Sciatic nerve (tissue), 2 donors: ENCODE measurements at regions not wholly inside any gene's neighbourhood (a gene's known extent, or its start where the extent isn't known, plus 50 kb on each side); places are given as distances from the start of the nearest gene placed in this dataset.
A peak's percentile ranks its signal among the peaks of the same experiment; 100 is the strongest.

ENCODE experiments used
- ATAC-seq: fragments of 200-7000 bp; cut with Tn5 transposase; one replicate; pipeline ENCODE4 v1.9.1; 2020; ENCODE audit warnings: mild to moderate bottlenecking, moderate library complexity
- DNase-seq: peaks from one replicate; pipeline ENCODE4 v3.0.0-alpha.2; 2020; ENCODE audit warnings: low spot score
- intact Hi-C: fragments of 100-400 bp; cut with DNase I; formaldehyde crosslinking; loops from one replicate; pipeline ENCODE4 v1.14.2; 2022
- donor health status: DM: no; HTN: no; CAD: no.
- donor health status: DM: no; HTN: no; CAD: no.

GRCh38 chr3:177512945-177513814 lies 315.9 kb upstream of the TBL1XR1 start:
- no peak for DNase-seq
- intact Hi-C loops: no loop called here
- peak; percentile 55 for ATAC-seq

- no peak for ATAC-seq
Observed at GRCh38 chr3:177513815-177514610, 316.7 kb upstream of the TBL1XR1 start.

GRCh38 chr3:177514611-177515499 lies 317.6 kb upstream of the TBL1XR1 start:
- no peak for DNase-seq
- ATAC-seq: no peak
- intact Hi-C loops: no loop called here

More at GRCh38 chr3:177513815-177514610, 316.7 kb upstream of the TBL1XR1 start:
- no peak for DNase-seq
- intact Hi-C loops: no loop called here

GRCh38 chr3:177515786-177516157 lies 318.5 kb upstream of the TBL1XR1 start:
- ATAC-seq: no peak
- intact Hi-C loops: no loop called here

GRCh38 chr3:177516158-177517011 lies 319.1 kb upstream of the TBL1XR1 start:
- peak; percentile 80 for ATAC-seq
- DNase-seq: no peak
- intact Hi-C loops: no loop called here

More at GRCh38 chr3:177515786-177516157, 318.5 kb upstream of the TBL1XR1 start:
- no peak for DNase-seq

GRCh38 chr3:177517906-177518305 lies 320.6 kb upstream of the TBL1XR1 start:
- DNase-seq: no peak
- no peak for ATAC-seq
- intact Hi-C loops: no loop called here

DNA sequence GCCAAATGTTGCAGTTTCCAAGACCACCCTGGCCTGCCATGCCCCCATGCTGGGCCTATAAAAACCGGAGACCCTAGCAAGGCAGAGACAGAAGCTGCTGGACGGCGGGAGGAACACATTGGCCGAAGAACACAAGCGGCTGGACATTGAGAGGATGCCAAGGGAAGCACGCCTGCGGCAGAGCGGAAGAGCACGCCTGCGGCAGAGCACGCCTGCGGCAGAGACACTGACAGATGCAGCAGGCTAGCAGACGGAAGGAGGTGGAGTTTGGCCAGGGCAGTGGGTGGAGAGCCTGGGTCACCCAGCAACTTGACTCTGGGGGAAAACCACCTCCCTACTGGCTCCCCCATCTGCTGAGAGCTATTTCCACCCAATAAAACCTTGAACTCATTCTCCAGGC lies 322.3 kb upstream of the TBL1XR1 start:
- peak; percentile 63 for ATAC-seq
- intact Hi-C loops: no loop called here
- DNase-seq: no peak

GRCh38 chr3:177521305-177521704 lies 324.0 kb upstream of the TBL1XR1 start:
- intact Hi-C loops: no loop called here
- DNase-seq (no peak), ATAC-seq (no peak)

DNA sequence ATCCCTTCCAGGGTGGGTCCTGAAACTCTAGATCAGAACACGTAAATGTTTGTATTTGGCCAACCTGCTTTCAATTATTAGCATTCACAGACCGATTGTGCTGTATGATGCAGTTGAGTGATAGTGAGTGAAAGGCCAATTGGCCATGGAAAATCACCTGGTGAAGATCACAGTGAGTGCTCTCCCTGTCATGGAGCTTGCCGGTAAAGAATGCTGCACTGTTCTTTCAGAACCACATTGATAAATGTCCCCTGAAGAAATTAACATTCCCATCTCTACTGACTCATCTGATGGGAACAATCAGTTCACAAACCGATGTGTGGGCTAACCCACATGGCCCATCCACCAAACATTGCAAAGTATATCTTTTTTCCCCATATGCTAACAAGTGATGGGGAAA lies 324.8 kb upstream of the TBL1XR1 start:
- ATAC-seq: no peak
- no peak for DNase-seq
- intact Hi-C loops: no loop called here

DNA sequence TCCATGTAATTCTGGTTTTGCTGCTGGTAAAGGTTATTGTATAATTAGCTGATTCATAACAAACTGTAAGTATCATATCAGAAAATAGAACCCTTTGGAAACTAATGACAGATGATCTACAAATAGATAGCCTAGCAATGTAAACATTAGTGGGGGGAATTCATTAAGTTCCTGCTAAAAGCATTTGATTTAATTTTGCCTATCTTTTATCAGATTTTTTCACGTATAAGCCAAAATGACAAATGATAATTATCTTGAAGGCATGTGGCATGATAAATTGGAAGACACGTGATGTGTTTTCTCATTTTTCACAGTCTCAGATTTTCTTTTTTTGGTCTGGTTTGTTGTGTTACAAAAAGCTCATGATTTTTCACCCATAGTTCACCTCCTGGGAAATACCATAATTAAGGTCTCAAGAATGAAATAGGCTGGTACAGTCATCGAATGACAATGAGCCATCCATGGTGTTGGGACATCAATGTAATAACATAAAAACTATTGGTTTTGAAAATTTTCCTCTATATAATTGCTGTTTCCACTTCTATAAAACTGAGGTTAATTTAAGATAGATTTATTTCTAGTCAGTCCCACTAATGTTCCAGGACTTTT lies 325.9 kb upstream of the TBL1XR1 start:
- DNase-seq (no peak), ATAC-seq (no peak)
- intact Hi-C loops: no loop called here

DNA sequence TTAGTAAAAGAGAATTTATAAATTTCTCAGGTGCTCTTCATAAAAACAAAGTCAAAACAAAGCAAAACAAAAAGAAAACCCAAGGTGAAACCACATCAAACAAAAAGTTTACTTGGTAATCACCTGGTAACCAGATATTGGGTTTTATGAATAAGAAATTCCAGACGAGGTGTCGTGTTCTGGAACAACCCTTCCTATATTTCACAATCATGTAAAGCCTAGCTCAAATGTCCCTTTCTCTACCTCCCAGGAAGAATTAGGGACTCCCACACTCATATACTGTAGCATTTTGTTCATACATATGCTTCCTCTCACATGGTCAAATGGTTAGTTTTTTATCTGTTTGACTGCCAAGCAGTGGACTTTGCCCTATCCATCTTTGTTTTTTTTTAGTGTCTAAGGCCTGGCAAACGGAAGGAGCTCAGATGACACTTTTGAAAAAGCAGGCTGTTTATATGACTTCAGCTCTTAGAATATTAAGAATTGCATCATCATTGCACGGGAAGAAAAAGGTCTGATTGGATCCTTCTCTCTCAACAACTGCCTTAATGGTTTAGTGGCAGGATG lies 326.7 kb upstream of the TBL1XR1 start:
- ATAC-seq (no peak), DNase-seq (no peak)
- intact Hi-C loops: no loop called here

- no peak for DNase-seq
- intact Hi-C loops: no loop called here
- ATAC-seq: no peak
Observed at GRCh38 chr3:177524742-177525141, 327.5 kb upstream of the TBL1XR1 start.

DNA sequence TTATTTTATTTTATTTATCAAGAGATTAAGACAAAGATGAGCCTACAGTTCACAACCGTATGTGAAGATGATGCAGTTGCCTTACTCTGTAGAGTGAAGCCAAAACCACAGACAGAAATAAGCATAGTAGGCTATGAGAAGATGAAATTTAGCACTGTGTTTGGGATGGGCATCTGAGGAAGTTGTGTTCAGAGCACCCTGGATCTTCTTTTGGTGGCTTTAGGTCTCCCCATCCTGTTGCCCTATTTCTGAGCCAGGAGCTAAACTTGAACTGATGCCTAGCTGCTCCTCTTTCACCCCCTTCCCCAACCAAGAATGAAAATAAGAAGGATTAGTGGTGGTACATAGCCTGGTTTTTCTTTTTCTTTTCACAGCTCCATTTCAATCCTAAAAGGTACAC lies 328.1 kb upstream of the TBL1XR1 start:
- intact Hi-C loops: no loop called here
- ATAC-seq (no peak), DNase-seq (no peak)

DNA sequence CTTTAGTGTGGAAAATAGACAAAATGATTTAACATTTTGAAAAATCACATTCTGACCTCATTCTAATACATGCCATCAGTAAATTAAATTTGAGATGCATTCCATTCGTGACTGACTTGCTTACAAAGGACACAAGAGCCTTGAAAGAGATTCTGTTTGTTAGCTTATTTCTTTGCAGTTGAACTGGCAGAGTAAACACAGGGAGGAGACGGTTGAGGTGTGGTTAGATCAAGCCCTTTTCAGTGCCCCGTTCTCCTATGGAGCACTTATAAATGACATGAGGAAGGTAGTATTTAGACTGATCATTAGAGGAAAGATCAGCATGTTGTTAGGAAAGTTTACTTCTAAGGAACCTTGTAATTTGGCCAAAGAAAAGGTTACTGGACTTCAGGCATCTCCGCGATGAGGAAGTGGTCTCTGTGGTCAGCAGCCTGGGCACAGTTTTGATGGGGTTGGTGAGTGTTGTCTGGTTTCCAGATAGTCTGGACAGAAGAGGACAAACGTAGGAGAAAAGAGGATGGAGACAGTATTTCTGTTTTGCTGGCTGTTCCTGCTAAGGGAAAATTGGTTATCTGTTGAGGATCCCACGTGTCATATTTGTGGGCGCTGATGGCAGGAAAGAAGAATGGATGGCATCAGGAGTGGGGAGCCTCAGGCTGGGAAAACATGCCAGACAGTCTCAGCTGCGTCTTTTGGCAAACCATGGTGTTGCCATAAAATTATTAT lies 328.9 kb upstream of the TBL1XR1 start:
- intact Hi-C loops: no loop called here
- ATAC-seq (peak; percentile 27), DNase-seq (no peak)

DNA sequence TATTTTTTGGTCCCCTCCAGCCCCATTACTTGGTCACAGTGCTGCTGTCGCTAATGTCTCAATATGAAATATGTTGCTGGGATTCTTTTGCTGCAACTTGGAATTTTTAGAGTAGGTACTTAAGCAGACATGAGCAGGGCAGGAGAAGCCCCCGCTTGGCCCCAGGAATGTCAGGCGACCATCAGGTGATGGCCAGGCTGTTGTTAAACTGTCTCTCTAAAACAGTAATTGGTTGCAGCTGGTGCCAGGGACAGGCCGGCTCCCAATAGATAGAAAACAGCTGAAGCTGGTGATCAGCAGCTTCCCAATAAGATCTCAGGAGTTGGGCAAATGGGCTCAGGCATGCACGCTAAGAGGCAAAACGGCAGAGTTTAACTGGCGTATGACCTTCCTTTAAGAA lies 329.9 kb upstream of the TBL1XR1 start:
- DNase-seq: no peak
- intact Hi-C loops: no loop called here
- no peak for ATAC-seq

- ATAC-seq: no peak
- intact Hi-C loops: no loop called here
- DNase-seq: no peak
Observed at GRCh38 chr3:177528306-177529070, 331.2 kb upstream of the TBL1XR1 start.
